Ovary (tissue), 3 donors: ENCODE measurements at regions not wholly inside any gene's neighbourhood (a gene's known extent, or its start where the extent isn't known, plus 50 kb on each side); places are given as distances from the start of the nearest gene placed in this dataset.

Experiments
- EP300 ChIP-seq: sonication (generic); formaldehyde crosslinking; IDR thresholded peaks from one replicate; pipeline ENCODE4 v1.6.1; 2017; ENCODE audit warnings: antibody characterized with exemption
- POLR2A ChIP-seq: fragments of 450-650 bp; IDR thresholded peaks from one replicate; pipeline ENCODE4 v1.6.1; 2017; ENCODE audit warnings: antibody characterized with exemption, mild to moderate bottlenecking, moderate library complexity
- TF ChIP-seq, protein P1 (sequence below), 3 donors: fragments of 450-650 bp in 2 of 3; fragments of 200-600 bp in 1 of 3; IDR thresholded peaks; one replicate each; pipeline versions ENCODE4 v1.5.1 to v1.8.0; 2016 to 2022; ENCODE audit warnings: antibody characterized with exemption in 3 of 3, mild to moderate bottlenecking in 1 of 3
- donor health status: DM: no; HTN: no; CAD: no.

GRCh38 chr7:46212425-46213153 lies 291.5 kb upstream of the IGFBP3 start:
- TF ChIP-seq POLR2A (no peak), EP300 (no peak)
- TF ChIP-seq, protein P1, sequence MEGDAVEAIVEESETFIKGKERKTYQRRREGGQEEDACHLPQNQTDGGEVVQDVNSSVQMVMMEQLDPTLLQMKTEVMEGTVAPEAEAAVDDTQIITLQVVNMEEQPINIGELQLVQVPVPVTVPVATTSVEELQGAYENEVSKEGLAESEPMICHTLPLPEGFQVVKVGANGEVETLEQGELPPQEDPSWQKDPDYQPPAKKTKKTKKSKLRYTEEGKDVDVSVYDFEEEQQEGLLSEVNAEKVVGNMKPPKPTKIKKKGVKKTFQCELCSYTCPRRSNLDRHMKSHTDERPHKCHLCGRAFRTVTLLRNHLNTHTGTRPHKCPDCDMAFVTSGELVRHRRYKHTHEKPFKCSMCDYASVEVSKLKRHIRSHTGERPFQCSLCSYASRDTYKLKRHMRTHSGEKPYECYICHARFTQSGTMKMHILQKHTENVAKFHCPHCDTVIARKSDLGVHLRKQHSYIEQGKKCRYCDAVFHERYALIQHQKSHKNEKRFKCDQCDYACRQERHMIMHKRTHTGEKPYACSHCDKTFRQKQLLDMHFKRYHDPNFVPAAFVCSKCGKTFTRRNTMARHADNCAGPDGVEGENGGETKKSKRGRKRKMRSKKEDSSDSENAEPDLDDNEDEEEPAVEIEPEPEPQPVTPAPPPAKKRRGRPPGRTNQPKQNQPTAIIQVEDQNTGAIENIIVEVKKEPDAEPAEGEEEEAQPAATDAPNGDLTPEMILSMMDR (IDR thresholded peaks at IDR 0.05), result no peak
